Endothelial cell of umbilical vein (primary cell): ENCODE measurements at regions not wholly inside any gene's neighbourhood (a gene's known extent, or its start where the extent isn't known, plus 50 kb on each side); places are given as distances from the start of the nearest gene placed in this dataset.

ENCODE experiments used
- EZH2 ChIP-seq: IDR thresholded peaks from 2 replicates; pipeline ENCODE4 v1.6.1; 2012; ENCODE audit warnings: borderline replicate concordance, low read depth, mild to moderate bottlenecking, moderate library complexity, low read length, inconsistent platforms; ENCODE audit not compliant: severe bottlenecking
- MYC ChIP-seq: IDR thresholded peaks from one replicate; pipeline ENCODE4 v1.6.1; 2011; ENCODE audit warnings: mild to moderate bottlenecking, low read depth, low read length
- POLR2A ChIP-seq: IDR thresholded peaks from 2 replicates; pipeline ENCODE4 v1.6.1; 2012; ENCODE audit warnings: low read depth, mild to moderate bottlenecking, control low read depth, low read length
- TF ChIP-seq, protein P1 (sequence below), 2 donors: IDR thresholded peaks; 1 replicate in 1 of 2; 2 replicates in 1 of 2; pipeline ENCODE4 v1.5.1; 2011; ENCODE audit warnings: low read length in 2 of 2, mild to moderate bottlenecking in 2 of 2, moderate library complexity in 2 of 2, control low read depth in 1 of 2, inconsistent platforms in 1 of 2, low read depth in 1 of 2; ENCODE audit not compliant: insufficient read depth in 1 of 2; ENCODE audit errors: extremely low read depth in 1 of 2

DNA sequence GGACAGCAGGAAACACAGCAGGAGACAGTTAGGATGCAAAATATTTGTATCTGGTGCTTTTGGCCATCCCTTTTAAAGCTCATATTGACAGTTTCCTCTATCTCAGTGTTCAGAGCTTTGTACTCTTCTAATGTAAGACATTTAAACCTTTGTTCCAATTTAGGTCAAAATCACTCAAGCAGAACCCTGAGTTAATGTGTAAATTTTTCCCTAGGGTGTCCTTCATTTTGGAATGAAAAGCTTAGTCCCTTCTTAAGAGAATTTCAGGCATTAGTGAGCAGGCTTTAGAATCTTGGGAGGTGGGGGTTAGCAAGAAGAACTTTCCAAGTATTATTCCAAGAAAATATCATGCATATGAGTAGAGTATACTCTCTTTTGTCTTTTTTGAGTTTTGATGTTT is 188.7 kb downstream of the GBA3 start:
- no peak for TF ChIP-seq EZH2
- TF ChIP-seq, protein P1, sequence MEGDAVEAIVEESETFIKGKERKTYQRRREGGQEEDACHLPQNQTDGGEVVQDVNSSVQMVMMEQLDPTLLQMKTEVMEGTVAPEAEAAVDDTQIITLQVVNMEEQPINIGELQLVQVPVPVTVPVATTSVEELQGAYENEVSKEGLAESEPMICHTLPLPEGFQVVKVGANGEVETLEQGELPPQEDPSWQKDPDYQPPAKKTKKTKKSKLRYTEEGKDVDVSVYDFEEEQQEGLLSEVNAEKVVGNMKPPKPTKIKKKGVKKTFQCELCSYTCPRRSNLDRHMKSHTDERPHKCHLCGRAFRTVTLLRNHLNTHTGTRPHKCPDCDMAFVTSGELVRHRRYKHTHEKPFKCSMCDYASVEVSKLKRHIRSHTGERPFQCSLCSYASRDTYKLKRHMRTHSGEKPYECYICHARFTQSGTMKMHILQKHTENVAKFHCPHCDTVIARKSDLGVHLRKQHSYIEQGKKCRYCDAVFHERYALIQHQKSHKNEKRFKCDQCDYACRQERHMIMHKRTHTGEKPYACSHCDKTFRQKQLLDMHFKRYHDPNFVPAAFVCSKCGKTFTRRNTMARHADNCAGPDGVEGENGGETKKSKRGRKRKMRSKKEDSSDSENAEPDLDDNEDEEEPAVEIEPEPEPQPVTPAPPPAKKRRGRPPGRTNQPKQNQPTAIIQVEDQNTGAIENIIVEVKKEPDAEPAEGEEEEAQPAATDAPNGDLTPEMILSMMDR (IDR thresholded peaks at IDR 0.05; ENCODE audit: extremely low read depth in 1 of 2, insufficient read depth in 1 of 2, low read depth in 1 of 2, low read length in 2 of 2): no peak
- TF ChIP-seq POLR2A: no peak
- TF ChIP-seq MYC: no peak
